ENCODE measurements at regions not wholly inside any gene's neighbourhood (a gene's known extent, or its start where the extent isn't known, plus 50 kb on each side); places are given as distances from the start of the nearest gene placed in this dataset.

GRCh38 chr3:137343283-137343682 is 385.5 kb downstream of the IL20RB start:
- no peak for TF ChIP-seq CTCF (IDR thresholded peaks at IDR 0.05)
- TF ChIP-seq POLR2A (IDR thresholded peaks at IDR 0.05), result no peak
- TF ChIP-seq POLR2AphosphoS5 (IDR thresholded peaks at IDR 0.05), result no peak
